Erythroblast (primary cell): ENCODE measurements at regions not wholly inside any gene's neighbourhood (a gene's known extent, or its start where the extent isn't known, plus 50 kb on each side); places are given as distances from the start of the nearest gene placed in this dataset.

ENCODE experiments used
- GATA1 ChIP-seq: IDR thresholded peaks from 2 replicates; pipeline ENCODE4 v1.6.1; 2011; ENCODE audit warnings: low read depth, mild to moderate bottlenecking, control low read depth, low read length, moderate library complexity
- POLR2A ChIP-seq: IDR thresholded peaks from 2 replicates; pipeline ENCODE4 v1.6.1; 2011; ENCODE audit warnings: mild to moderate bottlenecking, low read length

- TF ChIP-seq POLR2A (no peak), GATA1 (no peak)
Observed at GRCh38 chr4:127250577-127250976, 382.2 kb upstream of the INTU start.
